Activated naive CD4-positive, alpha-beta T cell treated with anti-CD3 and anti-CD28 coated beads, Interleukin-2, amount 50 U/mL, for 24 hours (primary cell): ENCODE measurements at regions not wholly inside any gene's neighbourhood (a gene's known extent, or its start where the extent isn't known, plus 50 kb on each side); places are given as distances from the start of the nearest gene placed in this dataset.

Experiments used
- H3K27ac Mint-ChIP-seq: one replicate; pipeline ENCODE4 v1.8.0; 2021; ENCODE audit warnings: mild to moderate bottlenecking, mixed read lengths
- H3K27me3 Mint-ChIP-seq: one replicate; pipeline ENCODE4 v1.8.0; 2021; ENCODE audit warnings: mixed read lengths
- H3K36me3 Mint-ChIP-seq: one replicate; pipeline ENCODE4 v1.8.0; 2021; ENCODE audit warnings: mixed read lengths
- H3K4me1 Mint-ChIP-seq: one replicate; pipeline ENCODE4 v1.8.0; 2021; ENCODE audit warnings: mixed read lengths
- H3K4me3 Mint-ChIP-seq: one replicate; pipeline ENCODE4 v1.8.0; 2021; ENCODE audit warnings: mild to moderate bottlenecking, mixed read lengths
- H3K9me3 Mint-ChIP-seq: one replicate; pipeline ENCODE4 v1.8.0; 2021; ENCODE audit warnings: mixed read lengths

DNA sequence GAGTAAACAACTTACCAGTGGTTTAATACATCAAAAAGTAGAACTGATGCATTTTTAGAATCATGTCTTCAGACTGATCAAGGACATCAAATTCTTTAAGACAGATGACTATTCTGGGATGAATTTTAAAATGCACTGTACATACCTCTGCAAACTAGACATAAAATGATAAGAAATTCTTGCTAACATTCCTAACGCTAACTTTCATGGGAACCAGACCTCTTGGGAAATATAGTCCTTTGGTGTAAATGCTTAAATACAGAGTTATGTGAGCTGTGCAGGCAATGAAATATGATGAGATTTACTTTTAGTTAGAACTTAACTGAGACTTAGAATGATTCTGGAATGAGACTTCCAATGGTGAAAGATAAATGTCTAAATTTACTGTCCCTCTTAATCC, 562.0 kb downstream of the NR4A2 start:
- H3K27me3 Mint-ChIP-seq: no peaks in the 10 kb centered on the region
- no peak overlapping the region for H3K4me3 Mint-ChIP-seq
- peaks cover 4% of the 10 kb centered on the region for H3K9me3 Mint-ChIP-seq
- no peaks in the 10 kb centered on the region for H3K36me3 Mint-ChIP-seq
- H3K27ac Mint-ChIP-seq: no peak overlapping the region
- H3K4me1 Mint-ChIP-seq: no peaks in the 10 kb centered on the region

DNA sequence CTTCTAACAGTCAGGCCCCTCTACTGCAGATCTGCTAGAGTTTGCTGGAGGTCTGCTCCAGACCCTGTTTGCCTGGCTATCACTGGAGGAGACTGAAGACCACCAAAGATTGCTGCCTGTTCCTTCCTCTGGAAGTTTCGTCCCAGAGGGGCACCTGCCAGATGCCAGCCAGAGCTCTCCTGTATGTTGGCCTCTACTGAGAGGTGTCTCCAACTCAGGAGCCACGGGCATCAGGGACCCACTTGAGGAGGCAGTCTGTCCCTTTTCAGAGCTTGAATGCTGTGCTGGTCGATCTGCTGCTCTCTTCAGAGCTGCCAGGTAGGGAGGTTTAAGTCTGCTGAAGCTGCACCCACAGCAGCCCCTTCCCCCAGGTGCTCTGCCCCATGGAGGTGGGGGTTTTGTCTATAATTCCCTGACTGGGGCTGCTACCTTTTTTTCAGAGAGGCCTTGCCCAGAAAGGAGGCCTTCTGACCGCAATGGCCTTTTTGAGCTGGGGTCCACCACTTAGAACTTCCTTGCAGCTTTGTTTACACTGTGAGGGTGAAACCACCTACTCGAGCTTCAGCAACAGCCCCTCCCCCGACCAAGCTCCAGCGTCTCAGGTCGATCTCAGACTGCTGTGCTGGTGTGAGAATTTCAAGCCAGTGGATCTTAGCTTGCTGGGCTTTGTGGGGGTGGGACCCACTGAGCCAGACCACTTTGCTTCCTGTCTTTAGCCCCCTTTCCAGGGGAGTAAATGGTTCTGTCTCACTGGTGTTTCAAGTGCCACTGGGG, 566.0 kb downstream of the NR4A2 start:
- H3K4me1 Mint-ChIP-seq: no peaks in the 10 kb centered on the region
- H3K4me3 Mint-ChIP-seq: no peak overlapping the region
- H3K36me3 Mint-ChIP-seq: no peaks in the 10 kb centered on the region
- H3K27me3 Mint-ChIP-seq: no peaks in the 10 kb centered on the region
- H3K27ac Mint-ChIP-seq: no peak overlapping the region
- H3K9me3 Mint-ChIP-seq: peaks cover 6% of the 10 kb centered on the region

DNA sequence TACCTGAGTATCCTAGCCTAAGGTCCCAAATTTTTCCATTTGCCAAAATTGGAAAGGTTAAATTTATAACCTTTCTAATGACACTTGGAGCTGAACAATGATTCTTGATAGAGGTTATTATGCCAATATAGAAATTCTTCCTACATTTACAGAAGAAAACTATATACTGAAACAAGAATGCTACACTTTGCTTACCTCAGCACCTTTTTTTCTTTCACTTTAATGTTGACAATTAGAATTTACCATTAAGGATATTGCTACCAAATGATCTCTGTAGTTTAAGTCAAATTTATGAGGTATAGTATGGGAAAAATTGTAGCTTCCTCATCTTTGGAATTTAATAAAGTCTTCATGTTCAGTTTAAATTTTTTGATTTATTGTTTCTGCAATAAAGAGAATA, 577.0 kb downstream of the NR4A2 start:
- Mint-ChIP-seq H3K4me3 (no peak overlapping the region), H3K36me3 (no peaks in the 10 kb centered on the region), H3K4me1 (no peaks in the 10 kb centered on the region), H3K27me3 (no peaks in the 10 kb centered on the region), H3K27ac (no peak overlapping the region), H3K9me3 (no peaks in the 10 kb centered on the region)

DNA sequence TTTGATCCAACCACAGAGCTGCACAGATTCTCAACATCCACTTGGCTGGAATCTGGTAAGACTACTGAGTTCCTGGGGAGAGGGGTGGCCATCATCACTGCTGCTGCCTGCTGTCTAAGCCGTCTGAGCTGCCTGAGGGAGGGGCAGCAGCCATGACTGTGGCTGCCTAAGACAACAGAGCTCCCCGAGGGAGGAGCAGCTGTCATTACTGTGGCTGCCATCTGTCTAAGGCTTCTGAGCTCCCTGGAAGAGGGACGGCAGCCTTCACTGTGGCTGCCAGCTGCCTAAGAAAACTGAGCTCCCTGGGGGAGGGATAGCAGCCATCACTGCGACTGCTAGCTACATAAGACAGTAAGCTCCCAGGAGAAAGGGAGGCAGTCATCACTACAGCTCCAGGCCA, 584.4 kb downstream of the NR4A2 start:
- Mint-ChIP-seq H3K27ac (no peak overlapping the region), H3K9me3 (no peaks in the 10 kb centered on the region), H3K27me3 (no peaks in the 10 kb centered on the region), H3K36me3 (no peaks in the 10 kb centered on the region), H3K4me1 (no peaks in the 10 kb centered on the region), H3K4me3 (no peak overlapping the region)

DNA sequence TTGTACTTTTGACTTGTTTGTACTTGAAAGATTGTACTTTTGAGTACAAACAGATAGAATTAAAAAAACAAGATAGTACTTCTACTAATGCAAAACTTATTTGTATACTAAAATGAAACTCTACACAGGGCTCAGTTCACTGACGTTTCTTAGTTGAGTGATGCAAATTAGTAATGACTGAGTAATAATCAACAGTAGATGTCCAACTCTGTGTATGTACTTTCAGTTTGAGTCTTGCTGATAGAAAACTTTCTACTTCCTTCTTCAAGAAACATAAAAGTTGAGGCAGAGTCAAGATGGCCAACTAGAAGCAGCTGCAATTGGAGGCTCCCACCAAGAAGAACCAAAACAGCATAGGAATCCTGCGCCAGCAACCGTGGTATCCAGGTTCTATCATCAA, 585.0 kb downstream of the NR4A2 start:
- Mint-ChIP-seq H3K4me1 (no peaks in the 10 kb centered on the region), H3K27ac (no peak overlapping the region), H3K36me3 (no peaks in the 10 kb centered on the region), H3K27me3 (no peaks in the 10 kb centered on the region), H3K9me3 (no peaks in the 10 kb centered on the region), H3K4me3 (no peak overlapping the region)

DNA sequence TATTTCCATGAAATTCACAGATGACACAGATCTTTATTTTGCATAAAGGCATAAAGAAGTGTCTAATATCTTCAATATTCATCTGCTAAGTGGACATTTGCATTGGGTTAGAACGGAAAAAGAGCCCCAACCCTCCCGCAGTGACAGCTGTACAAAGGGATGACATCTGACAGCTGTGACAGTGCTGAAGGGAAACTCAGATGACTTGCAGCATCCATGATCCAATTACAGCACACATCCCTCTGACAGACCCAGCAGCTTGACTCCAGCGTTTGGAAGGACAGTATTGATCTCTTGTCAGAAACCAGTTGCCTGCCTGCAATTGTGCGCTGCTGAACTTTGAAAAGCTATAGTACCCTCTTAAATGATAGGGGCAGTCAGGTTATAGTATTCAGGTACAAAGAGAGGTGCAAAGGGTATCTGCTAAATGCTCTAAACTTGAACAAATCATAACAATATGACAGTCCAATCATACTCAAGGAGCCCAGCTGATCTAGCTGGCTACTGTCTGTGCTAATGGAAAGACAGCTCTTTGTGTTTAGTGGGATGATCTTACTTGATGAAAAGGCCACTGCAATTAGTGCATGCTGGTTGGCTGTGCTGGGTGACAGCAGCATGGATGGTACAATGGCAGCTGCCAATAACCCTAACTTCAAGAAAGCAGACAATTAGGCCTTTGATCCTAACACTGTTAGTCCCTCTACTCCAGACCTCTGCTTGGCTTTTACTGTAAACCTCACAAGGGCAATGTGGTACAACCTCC, 599.2 kb downstream of the NR4A2 start:
- H3K4me1 Mint-ChIP-seq: no peaks in the 10 kb centered on the region
- H3K9me3 Mint-ChIP-seq: no peaks in the 10 kb centered on the region
- H3K27ac Mint-ChIP-seq: no peak overlapping the region
- no peaks in the 10 kb centered on the region for H3K27me3 Mint-ChIP-seq
- no peaks in the 10 kb centered on the region for H3K36me3 Mint-ChIP-seq
- H3K4me3 Mint-ChIP-seq: no peak overlapping the region

DNA sequence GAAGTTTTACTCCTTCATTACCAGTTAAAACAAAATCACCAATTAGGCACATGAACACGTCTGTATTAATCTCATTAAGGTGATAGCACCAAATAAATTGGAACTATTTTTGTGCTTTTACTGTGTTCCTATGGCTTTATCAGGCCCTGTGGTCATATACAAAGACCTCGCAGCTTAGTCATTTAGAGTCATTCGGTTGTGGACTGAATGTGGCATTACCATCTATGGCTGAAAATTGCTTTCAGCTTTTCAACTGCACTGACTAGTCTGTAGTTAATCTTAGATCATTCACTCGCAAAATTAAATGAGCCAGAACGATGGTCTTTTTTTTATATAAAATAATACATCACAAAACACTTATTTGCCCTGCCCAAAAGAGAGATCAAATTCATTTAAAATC, 601.7 kb downstream of the NR4A2 start:
- H3K4me1 Mint-ChIP-seq: no peaks in the 10 kb centered on the region
- H3K4me3 Mint-ChIP-seq: no peak overlapping the region
- no peaks in the 10 kb centered on the region for H3K27me3 Mint-ChIP-seq
- no peaks in the 10 kb centered on the region for H3K9me3 Mint-ChIP-seq
- no peaks in the 10 kb centered on the region for H3K36me3 Mint-ChIP-seq
- no peak overlapping the region for H3K27ac Mint-ChIP-seq

DNA sequence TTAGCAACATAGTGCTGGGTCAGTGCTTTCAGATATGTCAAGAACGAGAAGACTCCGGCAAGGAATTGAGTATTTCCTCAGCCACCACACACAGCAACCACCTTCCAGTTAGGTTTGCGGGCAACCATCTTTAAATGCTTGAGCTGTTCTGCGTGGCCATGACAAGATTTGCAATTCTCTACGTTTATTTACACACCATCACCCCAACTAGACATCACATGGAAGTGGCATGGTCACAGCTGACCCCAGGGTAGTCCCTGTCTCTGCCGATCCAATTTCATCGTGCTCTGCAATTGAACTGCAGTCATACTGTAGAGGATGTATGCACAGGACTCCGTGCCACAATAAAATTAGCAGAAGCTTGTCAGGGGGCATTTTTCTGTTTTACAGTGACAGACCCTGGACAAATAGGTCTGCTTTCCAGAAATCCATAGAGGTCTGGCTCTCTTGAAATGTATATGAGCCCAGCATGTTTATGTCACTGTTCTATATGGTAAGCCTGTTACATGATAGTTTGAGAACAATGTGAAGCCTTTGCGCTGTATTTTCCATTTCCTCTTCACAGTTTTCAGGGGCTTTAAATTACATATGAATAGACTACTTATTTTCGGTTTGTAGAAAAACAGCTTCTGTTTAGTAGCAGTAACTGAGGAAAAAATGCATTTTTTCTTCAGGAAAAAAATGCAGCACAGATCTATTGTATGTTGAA, 605.2 kb downstream of the NR4A2 start:
- no peak overlapping the region for H3K27ac Mint-ChIP-seq
- H3K4me1 Mint-ChIP-seq: no peaks in the 10 kb centered on the region
- H3K36me3 Mint-ChIP-seq: no peaks in the 10 kb centered on the region
- H3K27me3 Mint-ChIP-seq: no peaks in the 10 kb centered on the region
- H3K9me3 Mint-ChIP-seq: no peaks in the 10 kb centered on the region
- no peak overlapping the region for H3K4me3 Mint-ChIP-seq

DNA sequence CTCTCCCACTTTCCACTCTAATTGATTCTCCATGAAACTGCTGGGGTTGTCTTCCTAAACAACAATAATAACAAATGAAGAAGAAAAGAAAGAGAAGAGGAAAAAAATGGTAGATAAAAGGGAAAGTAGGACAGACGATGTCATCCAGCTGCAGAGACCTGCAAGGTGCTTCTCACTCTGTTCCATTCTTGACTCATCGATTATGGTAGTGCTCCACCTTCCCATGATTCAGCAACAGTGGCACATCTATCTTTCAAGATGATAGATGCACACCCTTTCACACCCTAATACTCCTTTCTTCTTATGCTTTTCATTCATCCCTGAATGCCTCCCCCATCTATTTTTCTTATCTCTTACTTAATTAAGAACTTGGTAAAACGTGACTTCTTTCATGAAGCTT, 610.2 kb downstream of the NR4A2 start:
- Mint-ChIP-seq H3K4me3 (no peak overlapping the region), H3K4me1 (no peaks in the 10 kb centered on the region), H3K27me3 (no peaks in the 10 kb centered on the region), H3K27ac (no peak overlapping the region), H3K36me3 (no peaks in the 10 kb centered on the region), H3K9me3 (no peaks in the 10 kb centered on the region)

DNA sequence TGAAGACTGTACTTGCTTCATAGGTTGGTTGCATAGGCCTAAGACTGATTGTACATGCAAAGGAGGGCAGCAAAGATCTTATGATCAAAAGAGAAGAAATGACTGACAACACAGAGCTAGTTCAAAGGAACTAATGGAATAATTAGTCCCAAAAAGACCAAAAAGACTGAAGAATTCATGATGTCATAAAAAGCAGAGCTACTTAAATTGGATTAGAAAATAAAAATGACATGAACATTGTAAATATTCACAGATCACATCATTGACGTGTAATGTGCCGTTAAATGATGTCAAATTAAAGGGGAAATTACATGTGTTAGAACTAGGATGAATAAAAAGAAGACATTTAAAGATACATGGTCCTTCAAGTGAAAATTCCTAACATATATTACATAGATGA, 616.8 kb downstream of the NR4A2 start:
- H3K27ac Mint-ChIP-seq: no peak overlapping the region
- no peaks in the 10 kb centered on the region for H3K27me3 Mint-ChIP-seq
- no peaks in the 10 kb centered on the region for H3K36me3 Mint-ChIP-seq
- H3K4me3 Mint-ChIP-seq: no peak overlapping the region
- no peaks in the 10 kb centered on the region for H3K9me3 Mint-ChIP-seq
- no peaks in the 10 kb centered on the region for H3K4me1 Mint-ChIP-seq

DNA sequence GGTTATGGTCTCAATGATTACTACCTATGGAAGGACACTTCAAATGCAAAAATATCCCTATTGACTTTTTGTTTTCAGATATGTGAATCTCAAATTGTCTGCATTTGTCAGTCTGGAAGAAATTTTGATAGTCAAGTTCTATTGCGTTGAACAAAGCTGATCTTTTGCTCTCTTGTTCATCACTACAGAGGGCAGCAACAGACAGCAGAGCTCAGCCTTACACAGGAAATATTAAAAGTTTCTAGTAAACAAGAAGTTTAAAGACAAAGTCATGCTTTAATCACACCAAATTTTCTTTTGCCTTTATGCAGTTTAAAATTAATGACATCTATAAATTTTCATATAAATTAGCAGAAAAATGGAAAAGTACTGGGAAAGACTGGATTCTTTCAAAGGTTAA, 617.5 kb downstream of the NR4A2 start:
- Mint-ChIP-seq H3K27me3 (no peaks in the 10 kb centered on the region), H3K4me1 (no peaks in the 10 kb centered on the region), H3K27ac (no peak overlapping the region), H3K4me3 (no peak overlapping the region), H3K9me3 (no peaks in the 10 kb centered on the region), H3K36me3 (no peaks in the 10 kb centered on the region)

DNA sequence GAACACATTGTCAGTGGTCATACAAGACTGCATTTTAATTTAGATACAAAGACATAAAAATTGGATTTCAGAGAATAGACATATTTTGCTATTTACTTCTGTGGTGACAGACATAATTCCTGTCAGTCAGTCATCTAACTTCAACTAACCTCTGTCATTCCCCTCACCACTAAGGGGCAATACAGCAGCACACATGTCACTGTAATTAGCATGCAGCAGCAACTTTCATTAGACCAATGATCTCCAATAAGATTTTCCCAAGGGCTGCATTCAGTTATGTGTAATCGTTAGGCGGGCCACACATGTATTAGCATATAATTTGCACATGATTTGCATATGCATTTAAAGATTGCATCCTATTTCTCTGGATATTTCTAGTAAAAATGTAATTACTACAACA, 624.5 kb downstream of the NR4A2 start:
- no peaks in the 10 kb centered on the region for H3K36me3 Mint-ChIP-seq
- no peak overlapping the region for H3K27ac Mint-ChIP-seq
- no peaks in the 10 kb centered on the region for H3K9me3 Mint-ChIP-seq

DNA sequence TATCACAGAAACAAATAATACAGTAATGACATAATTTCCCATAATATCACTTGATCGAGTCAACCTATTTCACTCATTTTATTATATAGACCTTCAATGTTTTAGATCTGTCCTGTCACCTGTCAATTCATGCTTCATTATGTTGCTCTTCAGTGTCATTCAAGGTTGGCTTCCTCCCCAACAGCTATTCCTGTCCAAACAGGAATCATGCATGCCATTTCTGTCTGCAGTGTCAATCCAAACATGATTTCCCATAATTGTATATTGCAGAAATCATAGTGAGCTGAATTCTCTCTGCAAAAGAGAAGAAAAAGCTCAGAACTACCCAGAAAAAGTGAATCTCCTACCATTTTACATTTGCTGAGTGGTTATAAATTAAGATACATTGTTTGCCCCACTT, 628.6 kb downstream of the NR4A2 start:
- Mint-ChIP-seq H3K4me1 (no peaks in the 10 kb centered on the region), H3K4me3 (no peak overlapping the region), H3K27ac (no peak overlapping the region), H3K9me3 (no peaks in the 10 kb centered on the region), H3K27me3 (no peaks in the 10 kb centered on the region), H3K36me3 (no peaks in the 10 kb centered on the region)

More for the DNA sequence above, 624.5 kb downstream of the NR4A2 start:
- Mint-ChIP-seq H3K27me3 (no peaks in the 10 kb centered on the region), H3K4me1 (no peaks in the 10 kb centered on the region), H3K4me3 (no peak overlapping the region)

DNA sequence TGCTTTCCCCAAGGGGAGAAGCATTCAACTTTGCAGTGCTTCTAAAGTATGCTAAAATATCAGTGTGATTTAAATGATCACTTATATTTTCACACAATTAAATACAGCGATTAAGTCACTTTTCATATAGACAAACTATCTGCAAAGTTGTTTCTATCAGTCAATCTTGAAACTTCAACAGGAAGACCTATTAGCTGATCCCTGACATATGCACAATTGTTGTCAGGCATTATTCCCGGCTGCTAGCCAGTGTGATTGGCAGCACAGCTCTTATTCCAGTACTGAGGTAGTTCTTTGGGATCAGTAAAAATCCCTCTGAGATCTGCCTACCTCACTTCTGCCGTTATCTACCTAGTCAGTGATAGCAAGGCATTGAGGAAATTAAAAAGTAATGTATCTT, 629.5 kb downstream of the NR4A2 start:
- H3K36me3 Mint-ChIP-seq: no peaks in the 10 kb centered on the region
- H3K9me3 Mint-ChIP-seq: no peaks in the 10 kb centered on the region
- no peak overlapping the region for H3K27ac Mint-ChIP-seq
- H3K27me3 Mint-ChIP-seq: no peaks in the 10 kb centered on the region
- H3K4me1 Mint-ChIP-seq: no peaks in the 10 kb centered on the region
- no peak overlapping the region for H3K4me3 Mint-ChIP-seq

DNA sequence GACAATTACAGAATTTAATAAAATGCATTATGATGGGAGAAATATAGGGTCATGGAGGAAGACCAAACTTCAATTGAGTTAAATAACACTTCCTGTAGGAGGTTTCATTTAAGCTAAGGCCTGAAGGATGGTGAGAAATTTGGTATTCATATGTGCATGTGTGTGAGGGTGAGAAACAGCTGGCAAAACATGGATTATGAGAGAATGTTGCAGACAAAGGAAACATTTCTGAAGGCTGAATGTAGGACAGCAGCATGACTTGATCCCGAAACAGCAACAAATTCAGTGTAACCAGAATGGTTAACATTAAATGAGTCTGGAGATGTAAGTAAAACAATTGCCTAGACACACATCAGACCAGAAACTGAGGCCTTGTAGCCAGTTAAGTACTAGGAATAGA, 630.8 kb downstream of the NR4A2 start:
- no peak overlapping the region for H3K4me3 Mint-ChIP-seq
- no peaks in the 10 kb centered on the region for H3K27me3 Mint-ChIP-seq
- no peak overlapping the region for H3K27ac Mint-ChIP-seq
- H3K9me3 Mint-ChIP-seq: no peaks in the 10 kb centered on the region
- no peaks in the 10 kb centered on the region for H3K4me1 Mint-ChIP-seq
- H3K36me3 Mint-ChIP-seq: no peaks in the 10 kb centered on the region

DNA sequence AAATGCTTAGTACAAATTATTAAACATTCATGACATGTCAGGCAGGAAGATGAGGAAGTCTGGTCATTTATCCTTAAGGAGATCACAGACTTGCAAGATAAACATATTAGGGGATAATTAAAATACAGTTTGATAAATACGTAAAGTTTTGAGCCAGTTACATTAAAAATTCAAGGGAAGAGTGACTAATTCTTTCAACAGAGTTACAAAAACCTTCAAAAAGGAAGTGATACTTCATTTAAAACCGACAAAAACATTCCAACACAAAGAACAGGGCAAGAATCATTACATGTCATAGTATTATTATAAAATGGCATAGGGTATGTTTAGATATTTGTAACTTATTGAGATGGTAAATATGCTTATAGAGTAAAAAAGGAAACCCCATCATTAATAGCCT, 636.0 kb downstream of the NR4A2 start:
- Mint-ChIP-seq H3K4me3 (no peak overlapping the region), H3K36me3 (no peaks in the 10 kb centered on the region), H3K27ac (no peak overlapping the region), H3K27me3 (no peaks in the 10 kb centered on the region), H3K4me1 (no peaks in the 10 kb centered on the region), H3K9me3 (no peaks in the 10 kb centered on the region)
